Gastroesophageal sphincter (tissue), 4 donors: ENCODE measurements at regions not wholly inside any gene's neighbourhood (a gene's known extent, or its start where the extent isn't known, plus 50 kb on each side); places are given as distances from the start of the nearest gene placed in this dataset.

Experiments
- ATAC-seq: fragments of 150-250 bp; one replicate; pipeline ENCODE4 v1.9.1; 2016; ENCODE audit warnings: mild to moderate bottlenecking, moderate library complexity
- H3K27ac ChIP-seq, 4 donors: fragments of 200-600 bp; sonication (generic) in 3 of 4; 1 replicate in 3 of 4; 2 replicates in 1 of 4; pipeline ENCODE4 v1.5.1; 2016 to 2019
- H3K27me3 ChIP-seq: fragments of 200-600 bp; sonication (generic); one replicate; pipeline ENCODE4 v1.5.1; 2019
- H3K36me3 ChIP-seq, 2 donors: fragments of 200-600 bp; sonication (generic); one replicate each; pipeline ENCODE4 v1.5.1; 2019; ENCODE audit warnings: control low read depth in 1 of 2
- H3K4me1 ChIP-seq, 3 donors: fragments of 200-600 bp; sonication (generic); 1 replicate in 2 of 3; 2 replicates in 1 of 3; pipeline ENCODE4 v1.5.1; 2016 to 2019; ENCODE audit warnings: control low read depth in 2 of 3
- H3K4me3 ChIP-seq, 2 donors: fragments of 200-600 bp; sonication (generic); one replicate each; pipeline ENCODE4 v1.5.1; 2019; ENCODE audit warnings: mild to moderate bottlenecking in 1 of 2, moderate library complexity in 1 of 2
- H3K9me3 ChIP-seq, 3 donors: fragments of 200-600 bp; sonication (generic); one replicate each; pipeline ENCODE4 v1.5.1; 2017 to 2019; ENCODE audit warnings: control low read depth in 2 of 3
- EP300 ChIP-seq: sonication (generic); formaldehyde crosslinking; IDR thresholded peaks from one replicate; pipeline ENCODE4 v1.6.1; 2017; ENCODE audit warnings: antibody characterized with exemption, mild to moderate bottlenecking
- POLR2A ChIP-seq, 2 donors: fragments of 450-650 bp; IDR thresholded peaks; one replicate each; pipeline ENCODE4 v1.6.1; 2017; ENCODE audit warnings: antibody characterized with exemption in 2 of 2, mild to moderate bottlenecking in 2 of 2, moderate library complexity in 1 of 2
- POLR2AphosphoS5 ChIP-seq: sonication (generic); formaldehyde crosslinking; IDR thresholded peaks from one replicate; pipeline ENCODE4 v1.6.1; 2017; ENCODE audit warnings: antibody characterized with exemption
- WGBS, 2 donors: methylation state at CpG; one replicate each; pipeline ENCODE4 v1.1.5; 2018; ENCODE audit warnings: low coverage in 1 of 2; 5-methylcytosine and 5-hydroxymethylcytosine counted together
- TF ChIP-seq, protein P1 (sequence below), 4 experiments: fragments of 200-600 bp in 2 of 4; fragments of 450-650 bp in 2 of 4; sonication (generic) in 1 of 4; IDR thresholded peaks; one replicate each; pipeline ENCODE4 v1.5.1; 2017 to 2019; ENCODE audit warnings: antibody characterized with exemption in 4 of 4, mild to moderate bottlenecking in 2 of 4, moderate library complexity in 2 of 4

DNA sequence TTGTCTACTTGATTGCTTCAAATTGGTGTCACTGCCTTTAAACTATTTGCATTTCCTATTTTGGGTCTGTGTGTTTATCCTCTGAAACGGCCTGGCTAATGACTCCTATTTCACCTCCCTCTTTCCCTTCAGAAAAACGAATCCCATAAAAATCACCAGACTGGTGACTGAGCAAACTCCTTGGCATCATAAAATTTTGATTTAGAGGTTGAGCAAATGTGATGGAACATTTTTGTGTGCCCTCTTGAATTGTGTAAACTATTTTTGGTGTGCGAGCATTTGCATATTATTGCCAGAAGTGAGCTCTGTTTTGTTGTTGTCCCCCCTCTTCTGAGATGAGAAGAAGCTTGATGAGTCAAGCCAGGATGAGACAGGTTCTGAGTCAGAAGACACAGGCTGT lies 316.1 kb downstream of the AJAP1 start:
- Histone ChIP-seq H3K27me3 (peaks cover 33% of the 10 kb centered on the region), H3K36me3 (no peaks in the 10 kb centered on the region), H3K4me3 (no peak overlapping the region), H3K27ac (no peak overlapping the region), H3K4me1 (no peaks in the 10 kb centered on the region), H3K9me3 (no peaks in the 10 kb centered on the region)
- no peak for TF ChIP-seq EP300
- TF ChIP-seq POLR2A (IDR thresholded peaks at IDR 0.05), result no peak
- TF ChIP-seq, protein P1, sequence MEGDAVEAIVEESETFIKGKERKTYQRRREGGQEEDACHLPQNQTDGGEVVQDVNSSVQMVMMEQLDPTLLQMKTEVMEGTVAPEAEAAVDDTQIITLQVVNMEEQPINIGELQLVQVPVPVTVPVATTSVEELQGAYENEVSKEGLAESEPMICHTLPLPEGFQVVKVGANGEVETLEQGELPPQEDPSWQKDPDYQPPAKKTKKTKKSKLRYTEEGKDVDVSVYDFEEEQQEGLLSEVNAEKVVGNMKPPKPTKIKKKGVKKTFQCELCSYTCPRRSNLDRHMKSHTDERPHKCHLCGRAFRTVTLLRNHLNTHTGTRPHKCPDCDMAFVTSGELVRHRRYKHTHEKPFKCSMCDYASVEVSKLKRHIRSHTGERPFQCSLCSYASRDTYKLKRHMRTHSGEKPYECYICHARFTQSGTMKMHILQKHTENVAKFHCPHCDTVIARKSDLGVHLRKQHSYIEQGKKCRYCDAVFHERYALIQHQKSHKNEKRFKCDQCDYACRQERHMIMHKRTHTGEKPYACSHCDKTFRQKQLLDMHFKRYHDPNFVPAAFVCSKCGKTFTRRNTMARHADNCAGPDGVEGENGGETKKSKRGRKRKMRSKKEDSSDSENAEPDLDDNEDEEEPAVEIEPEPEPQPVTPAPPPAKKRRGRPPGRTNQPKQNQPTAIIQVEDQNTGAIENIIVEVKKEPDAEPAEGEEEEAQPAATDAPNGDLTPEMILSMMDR (IDR thresholded peaks at IDR 0.05), result no peak
- TF ChIP-seq POLR2AphosphoS5, result no peak
- whole genome bisulfite sequencing, 2 donors, result 20 to 46% methylated on average over 1 to 3 of the region's 3 CpGs
- ATAC-seq, result no peak

DNA sequence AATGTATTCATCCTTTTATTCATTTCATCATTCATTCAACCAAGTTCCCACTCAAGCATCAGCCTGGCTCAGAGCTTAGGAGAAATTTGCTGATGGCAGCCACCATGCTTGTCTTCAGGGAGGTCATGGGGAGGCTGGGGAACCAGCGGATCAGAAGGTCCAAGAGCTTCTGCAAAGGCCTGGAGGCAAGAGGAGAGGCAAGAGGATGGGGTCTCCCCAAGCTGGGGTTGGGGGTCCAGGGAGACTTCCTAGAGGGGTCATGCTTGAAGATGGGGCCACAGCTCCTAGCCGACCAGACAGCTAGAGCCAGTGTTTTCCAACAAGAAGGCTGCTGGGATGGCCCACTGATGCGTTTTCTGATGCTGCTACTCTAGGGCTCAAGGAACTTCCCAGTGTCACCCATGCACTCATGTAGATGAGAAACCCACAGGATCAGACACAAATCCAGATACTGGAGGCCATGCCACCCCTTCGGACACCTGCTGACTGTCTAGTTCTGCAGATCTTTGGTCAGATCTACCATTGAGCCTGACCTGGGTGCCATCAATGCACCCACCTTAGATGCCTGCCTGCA lies 315.2 kb downstream of the AJAP1 start:
- peaks cover 27% of the 10 kb centered on the region for H3K27me3 ChIP-seq
- no peaks in the 10 kb centered on the region for H3K4me1 ChIP-seq
- no peaks in the 10 kb centered on the region for H3K36me3 ChIP-seq
- H3K27ac ChIP-seq, result no peak overlapping the region
- 90% methylated on average over 2 of the region's 4 CpGs; no CpG with 5 or more reads in 1 of the 2 donors for WGBS, 2 donors
- ATAC-seq, result no peak
- H3K4me3 ChIP-seq, result no peak overlapping the region
- TF ChIP-seq, protein P1 (IDR thresholded peaks at IDR 0.05), result no peak
- no peak for TF ChIP-seq EP300
- no peak for TF ChIP-seq POLR2A (IDR thresholded peaks at IDR 0.05)
- no peak for TF ChIP-seq POLR2AphosphoS5
- no peaks in the 10 kb centered on the region for H3K9me3 ChIP-seq

DNA sequence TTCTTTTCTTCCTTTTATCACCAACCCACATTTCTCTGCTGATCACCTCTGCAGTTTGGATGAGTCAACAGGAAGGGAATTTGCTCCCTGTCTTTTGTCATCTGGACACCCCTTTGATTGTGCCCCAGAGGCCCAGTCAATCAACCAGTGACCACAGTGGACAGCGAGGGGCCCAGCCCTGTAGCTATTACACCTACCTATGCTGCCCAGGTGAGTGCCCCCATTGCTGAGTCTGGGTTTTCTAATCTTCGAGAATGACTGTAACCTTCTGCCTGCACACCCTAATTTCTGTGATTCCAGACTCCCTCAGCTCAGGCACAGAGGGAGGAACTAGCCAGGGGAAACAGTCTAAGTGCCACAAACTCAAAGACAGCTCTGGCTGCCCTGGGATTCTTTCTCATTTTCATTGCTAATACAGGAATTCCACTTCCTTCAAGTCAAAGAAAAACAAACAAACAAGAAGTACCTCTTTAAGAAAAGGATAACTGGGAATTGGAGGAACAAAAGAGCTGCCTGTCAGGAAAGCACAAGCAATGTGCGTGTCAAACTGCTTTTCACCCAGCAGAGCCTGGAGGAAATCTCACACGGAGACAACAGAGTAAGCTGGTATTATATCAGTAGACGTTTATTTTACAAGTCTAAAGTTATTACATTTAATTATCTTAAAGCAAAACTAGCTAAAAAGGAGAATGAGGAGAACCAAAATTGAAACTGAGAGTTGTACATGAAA lies 311.1 kb downstream of the AJAP1 start:
- H3K27ac ChIP-seq, result no peak overlapping the region
- no peaks in the 10 kb centered on the region for H3K9me3 ChIP-seq
- no peak overlapping the region for H3K4me3 ChIP-seq
- H3K27me3 ChIP-seq, result peaks cover 39% of the 10 kb centered on the region
- TF ChIP-seq POLR2AphosphoS5, result no peak
- TF ChIP-seq, protein P1 (IDR thresholded peaks at IDR 0.05), result no peak
- no peak for ATAC-seq
- H3K36me3 ChIP-seq, result no peaks in the 10 kb centered on the region
- H3K4me1 ChIP-seq, result no peaks in the 10 kb centered on the region
- 8 to 26% methylated on average over 4 to 5 of the region's 5 CpGs for WGBS, 2 donors

DNA sequence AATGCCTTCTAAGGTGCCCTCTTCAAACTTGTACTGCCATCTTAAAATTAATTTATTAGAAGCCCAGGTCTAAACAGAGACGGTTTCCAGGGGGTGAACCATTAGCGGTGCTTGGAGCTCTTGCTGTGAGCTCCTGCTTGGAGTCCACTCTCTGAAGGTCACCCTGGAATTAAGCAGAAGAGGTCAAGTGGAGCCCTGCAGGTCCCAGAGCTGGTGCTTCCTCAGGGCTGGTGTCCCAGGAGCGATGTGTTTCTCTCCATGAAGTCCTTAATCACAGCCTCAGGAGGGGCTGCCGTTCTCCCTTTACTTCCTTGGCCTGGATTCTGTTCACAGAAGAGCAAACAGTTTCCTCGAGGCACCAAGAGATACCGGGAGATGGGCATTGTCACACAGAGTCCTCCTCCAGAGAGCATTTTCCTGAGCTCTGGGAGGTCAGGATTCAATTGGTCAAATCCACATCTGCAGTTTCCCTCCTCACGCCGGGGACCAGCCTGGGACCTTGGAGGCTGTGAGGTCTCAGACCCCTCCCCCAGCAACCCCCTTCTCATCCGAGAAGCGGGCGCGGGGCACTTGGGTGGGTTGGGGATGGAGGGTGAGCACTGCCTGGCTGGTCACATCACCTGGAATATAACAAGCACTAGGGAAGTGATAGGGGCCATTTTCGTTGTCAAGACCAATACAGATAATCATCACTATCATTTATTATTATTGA lies 310.4 kb downstream of the AJAP1 start:
- Histone ChIP-seq H3K27ac (no peak overlapping the region), H3K27me3 (peaks cover 44% of the 10 kb centered on the region), H3K4me1 (no peaks in the 10 kb centered on the region), H3K4me3 (no peak overlapping the region), H3K9me3 (no peaks in the 10 kb centered on the region), H3K36me3 (no peaks in the 10 kb centered on the region)
- no peak for ATAC-seq
- TF ChIP-seq, protein P1 (IDR thresholded peaks at IDR 0.05), result no peak
- TF ChIP-seq EP300, result no peak
- TF ChIP-seq POLR2A (IDR thresholded peaks at IDR 0.05), result no peak
- TF ChIP-seq POLR2AphosphoS5, result no peak
- WGBS, 2 donors, result 48 to 70% methylated on average over 2 to 5 of the region's 13 CpGs

DNA sequence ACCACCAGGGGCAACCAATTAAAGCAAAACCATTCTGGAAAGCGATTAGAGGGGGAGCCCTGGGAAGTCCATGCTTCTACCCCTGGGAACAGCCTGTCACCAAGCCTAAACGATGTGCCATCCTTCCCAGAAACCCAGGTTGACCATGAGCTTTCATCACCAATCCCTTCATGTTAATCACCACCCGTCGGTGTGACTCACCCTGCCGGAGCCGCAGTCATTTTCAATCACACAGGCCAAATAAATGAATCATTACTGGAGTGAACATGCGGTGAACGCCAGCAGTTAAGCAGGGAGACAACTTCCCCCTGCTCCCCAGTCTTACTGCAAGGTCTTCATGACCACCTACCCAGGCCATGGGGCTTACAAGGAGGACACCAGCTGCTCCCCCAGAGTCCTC lies 308.8 kb downstream of the AJAP1 start:
- TF ChIP-seq, protein P1 (IDR thresholded peaks at IDR 0.05), result no peak
- TF ChIP-seq POLR2A (IDR thresholded peaks at IDR 0.05) (no peak), POLR2AphosphoS5 (no peak), EP300 (no peak)
- no peaks in the 10 kb centered on the region for H3K9me3 ChIP-seq
- no peak overlapping the region for H3K27ac ChIP-seq
- no peak overlapping the region for H3K4me3 ChIP-seq
- ATAC-seq, result no peak
- 52 to 65% methylated on average over 2 to 6 of the region's 8 CpGs for WGBS, 2 donors
- H3K36me3 ChIP-seq, result no peaks in the 10 kb centered on the region
- H3K4me1 ChIP-seq, result no peaks in the 10 kb centered on the region
- peaks cover 44% of the 10 kb centered on the region for H3K27me3 ChIP-seq
